Ramos (cell line): ENCODE measurements at regions not wholly inside any gene's neighbourhood (a gene's known extent, or its start where the extent isn't known, plus 50 kb on each side); places are given as distances from the start of the nearest gene placed in this dataset.
"Not testable (repeated sequence)": the region's sequence is repeated elsewhere in the genome, so short reads cannot be mapped to it uniquely, and the experiment has no call there.

Experiments used
- in situ Hi-C: fragments of 300-500 bp; cut with MboI; formaldehyde crosslinking; loops from one replicate; pipeline ENCODE4 v1.14.3; 2022; ENCODE audit warnings: low sequenced_read_pairs; ENCODE audit not compliant: unreplicated experiment

- in situ Hi-C loops: no loop called here
Observed at GRCh38 chr5:125969011-125969813, 454.0 kb upstream of the GRAMD2B start.

GRCh38 chr5:125969814-125970171, 453.4 kb upstream of the GRAMD2B start:
- in situ Hi-C loops: no loop called here

DNA sequence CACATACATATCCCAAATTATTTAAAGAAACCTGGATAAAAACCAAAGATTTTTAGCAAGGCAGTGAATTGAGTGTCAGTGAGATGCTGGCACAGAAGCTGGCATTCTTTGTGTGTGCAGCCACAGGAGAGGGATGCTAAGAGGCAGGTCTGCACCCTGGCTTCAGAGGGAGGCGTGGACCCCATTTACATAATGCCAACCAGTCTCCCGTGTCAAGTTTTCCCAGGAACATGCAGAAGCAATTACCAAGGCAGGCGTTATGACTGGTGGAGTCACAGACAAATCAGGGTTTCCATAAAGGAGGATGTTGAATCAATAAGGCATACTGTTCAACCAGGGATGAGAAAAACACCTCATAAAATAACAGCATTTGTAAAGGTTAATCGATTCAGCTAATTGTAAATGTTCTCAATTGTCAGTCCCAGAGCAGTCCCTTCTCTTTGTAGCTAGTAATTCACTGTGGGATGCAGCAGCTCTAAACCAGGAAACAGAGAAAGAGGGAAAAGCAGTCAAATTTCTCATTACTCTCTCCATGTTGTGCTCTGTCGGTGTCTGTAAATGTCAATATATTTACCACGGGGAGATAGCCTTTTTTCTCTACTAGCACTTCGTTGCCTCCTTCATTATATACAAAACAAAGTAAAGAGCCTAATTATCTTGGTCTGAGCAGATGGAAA, 452.4 kb upstream of the GRAMD2B start:
- in situ Hi-C loops: no loop called here

- in situ Hi-C loops: no loop called here
Observed at GRCh38 chr5:125972706-125973105, 450.5 kb upstream of the GRAMD2B start.

DNA sequence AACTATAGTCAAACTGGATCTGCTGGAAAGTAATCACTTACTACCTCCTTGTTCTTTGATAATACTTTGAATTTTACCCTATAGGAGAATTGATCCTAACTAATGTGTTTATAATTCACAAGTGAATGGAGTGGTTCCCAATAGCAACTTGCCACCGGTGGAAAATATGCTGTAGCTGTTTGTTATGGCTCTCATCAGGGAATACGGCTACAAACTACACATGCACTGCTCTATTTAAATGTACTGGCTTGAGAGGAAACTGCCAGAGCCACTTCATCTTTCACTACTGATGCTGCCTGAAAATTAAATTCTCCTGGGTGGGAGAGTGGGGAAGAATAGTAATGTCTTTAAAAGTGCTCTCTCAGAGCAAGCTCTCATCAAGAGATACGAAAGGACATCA, 448.5 kb upstream of the GRAMD2B start:
- in situ Hi-C loops: no loop called here

GRCh38 chr5:125976421-125977000, 446.7 kb upstream of the GRAMD2B start:
- in situ Hi-C loops: no loop called here

GRCh38 chr5:125978015-125978414, 445.2 kb upstream of the GRAMD2B start:
- in situ Hi-C loops: no loop called here

GRCh38 chr5:125979636-125980035, 443.6 kb upstream of the GRAMD2B start:
- in situ Hi-C loops: no loop called here

DNA sequence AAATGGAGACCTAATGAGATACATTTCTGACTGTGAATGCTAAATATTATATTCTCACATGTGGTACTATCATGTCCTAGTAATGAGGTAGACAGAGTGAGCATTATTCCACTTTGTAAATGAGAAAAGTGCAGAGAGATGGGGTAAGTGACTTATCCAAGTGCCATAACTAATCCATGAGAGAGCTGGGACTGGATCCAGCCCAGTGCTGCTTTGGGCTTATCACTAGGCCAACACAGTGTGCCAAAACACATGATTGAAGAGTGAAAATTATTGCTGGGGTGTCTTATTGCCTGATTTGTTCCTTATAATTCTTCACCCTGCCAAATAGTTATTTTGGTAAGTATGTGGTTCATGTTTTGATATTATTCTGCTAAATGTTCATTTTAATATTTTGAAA, 442.2 kb upstream of the GRAMD2B start:
- in situ Hi-C loops: no loop called here

DNA sequence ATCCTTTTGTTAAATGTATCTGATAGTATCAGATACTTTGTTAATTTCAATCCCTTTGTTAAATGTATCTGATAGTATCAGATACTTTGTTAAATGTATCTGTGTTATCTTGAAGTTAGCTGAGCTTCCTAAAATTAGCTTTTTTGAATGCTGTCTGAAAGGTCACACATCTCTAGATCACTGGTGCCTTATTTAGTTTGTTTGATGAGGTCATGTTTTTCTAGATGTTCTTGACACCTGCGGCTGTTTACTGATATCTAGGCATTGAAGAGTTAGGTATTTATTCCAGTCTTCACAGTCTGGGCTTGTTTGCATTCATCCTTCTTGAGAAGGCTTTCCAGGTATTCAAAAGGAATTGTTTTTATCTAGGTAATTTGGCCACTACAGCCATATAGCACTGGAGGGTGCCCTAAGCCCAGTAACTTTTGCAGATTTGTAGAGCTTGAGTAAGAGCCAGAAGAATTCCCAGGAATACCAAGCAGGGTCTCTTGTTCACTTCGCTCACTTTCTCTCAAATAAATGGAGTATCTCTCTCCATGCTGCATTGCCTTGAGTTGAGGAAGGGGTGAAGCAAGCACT, 435.4 kb upstream of the GRAMD2B start:
- in situ Hi-C loops: no loop called here

DNA sequence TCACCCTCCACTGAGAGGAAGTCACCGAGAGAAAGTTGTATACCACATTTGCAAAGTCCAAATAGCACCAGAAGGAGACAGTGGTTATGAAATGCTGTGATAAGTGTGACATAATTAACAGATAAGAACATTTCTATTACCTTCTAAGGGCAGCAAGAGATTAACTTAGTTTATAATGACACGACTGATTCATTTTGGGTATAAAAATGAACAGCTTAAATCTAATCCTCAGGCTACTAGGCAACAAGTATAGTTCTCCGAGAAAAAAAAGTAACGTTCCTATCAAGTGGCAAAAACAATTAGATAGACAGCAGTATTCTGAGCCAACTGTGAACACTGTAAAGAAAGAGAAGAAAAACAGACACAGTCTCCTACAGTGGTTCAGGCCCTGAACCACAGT, 431.2 kb upstream of the GRAMD2B start:
- in situ Hi-C loops: no loop called here

- in situ Hi-C loops: not testable (repeated sequence)
Observed at GRCh38 chr5:125999271-126000030, 423.8 kb upstream of the GRAMD2B start.

DNA sequence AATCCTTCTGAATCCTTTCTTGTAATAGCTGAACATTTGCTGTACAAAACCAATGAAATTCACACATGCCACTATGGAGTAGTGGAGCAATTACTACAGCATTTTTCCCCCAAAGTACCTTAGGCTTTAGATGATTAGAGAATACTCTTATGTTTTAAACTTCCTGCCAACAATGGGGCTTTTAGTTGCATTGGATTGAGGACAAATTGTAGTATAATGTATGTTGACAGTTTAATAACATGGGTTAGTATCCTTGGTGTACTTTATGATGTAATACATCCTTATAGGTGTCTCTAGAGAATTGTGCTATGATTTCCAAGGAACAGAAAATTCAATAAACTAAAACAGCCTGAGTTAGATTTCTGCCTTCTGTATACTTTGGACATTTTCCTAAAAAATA, 422.7 kb upstream of the GRAMD2B start:
- in situ Hi-C loops: no loop called here

- in situ Hi-C loops: no loop called here
Observed at GRCh38 chr5:126002222-126002897, 420.8 kb upstream of the GRAMD2B start.

GRCh38 chr5:126003309-126003708, 419.9 kb upstream of the GRAMD2B start:
- in situ Hi-C loops: no loop called here

GRCh38 chr5:126004636-126005035, 418.6 kb upstream of the GRAMD2B start:
- in situ Hi-C loops: no loop called here

DNA sequence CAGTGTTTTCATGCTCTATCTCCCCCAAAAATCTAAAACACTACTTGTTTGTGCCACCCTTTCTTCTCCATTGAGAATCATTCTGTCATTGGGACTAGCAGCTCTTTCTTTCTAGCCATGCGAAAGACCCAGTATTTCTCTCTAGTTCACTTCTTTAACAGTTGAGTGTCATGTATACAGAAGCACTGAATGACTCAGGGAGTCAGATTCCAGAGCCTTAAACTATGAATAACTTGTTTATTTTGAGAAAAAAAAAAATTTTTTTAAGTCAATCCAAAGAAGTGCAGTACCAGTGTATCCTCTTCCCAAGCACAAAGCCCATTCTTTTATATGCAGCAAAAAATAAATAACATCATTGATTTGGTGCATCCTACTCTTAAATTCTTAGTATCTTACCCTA, 415.4 kb upstream of the GRAMD2B start:
- in situ Hi-C loops: no loop called here

- in situ Hi-C loops: no loop called here
Observed at GRCh38 chr5:126009566-126009965, 413.6 kb upstream of the GRAMD2B start.

DNA sequence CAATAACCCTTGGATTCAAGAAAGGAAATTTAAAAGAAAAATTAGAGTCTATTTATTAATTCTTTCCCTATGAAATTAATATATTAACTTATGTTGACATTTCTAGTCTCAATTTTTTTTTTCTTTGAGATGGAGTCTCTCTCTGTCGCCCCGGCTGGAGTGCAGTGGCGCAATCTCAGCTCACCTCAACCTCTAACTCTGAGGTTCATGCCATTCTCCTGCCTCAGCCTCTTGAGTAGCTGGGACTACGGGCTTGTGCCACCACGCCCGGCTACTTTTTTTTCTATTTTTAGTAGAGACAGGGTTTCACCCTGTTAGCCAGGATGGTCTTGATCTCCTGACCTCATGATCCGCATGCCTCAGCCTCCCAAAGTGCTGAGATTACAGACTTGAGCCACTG, 411.7 kb upstream of the GRAMD2B start:
- in situ Hi-C loops: not testable (repeated sequence)

GRCh38 chr5:126014676-126015075, 408.5 kb upstream of the GRAMD2B start:
- in situ Hi-C loops: no loop called here
